HG02884 (cell line): ENCODE measurements at regions not wholly inside any gene's neighbourhood (a gene's known extent, or its start where the extent isn't known, plus 50 kb on each side); places are given as distances from the start of the nearest gene placed in this dataset.

ENCODE experiments used
- ATAC-seq: cut with Tn5 transposase; IDR thresholded peaks from one replicate; pipeline ENCODE4 v1.9.1; 2021; ENCODE audit warnings: mild to moderate bottlenecking, moderate library complexity; ENCODE audit not compliant: unreplicated experiment

GRCh38 chr9:550333-550732 is 291.2 kb upstream of the DMRT1 start:
- ATAC-seq, result no peak

GRCh38 chr9:551986-552929 is 289.2 kb upstream of the DMRT1 start:
- no peak for ATAC-seq

- no peak for ATAC-seq
Observed at GRCh38 chr9:555493-555892, 286.0 kb upstream of the DMRT1 start.

GRCh38 chr9:556199-556598 is 285.3 kb upstream of the DMRT1 start:
- no peak for ATAC-seq

GRCh38 chr9:556675-557074 is 284.8 kb upstream of the DMRT1 start:
- no peak for ATAC-seq

- ATAC-seq, result no peak
Observed at GRCh38 chr9:557601-558201, 283.8 kb upstream of the DMRT1 start.

GRCh38 chr9:561427-561826 is 280.1 kb upstream of the DMRT1 start:
- no peak for ATAC-seq

GRCh38 chr9:563200-563599 is 278.3 kb upstream of the DMRT1 start:
- no peak for ATAC-seq

GRCh38 chr9:565528-565927 is 276.0 kb upstream of the DMRT1 start:
- no peak for ATAC-seq

- ATAC-seq, result peak; percentile 95
Observed at GRCh38 chr9:567128-567746, 274.3 kb upstream of the DMRT1 start.

- no peak for ATAC-seq
Observed at GRCh38 chr9:567747-568305, 273.7 kb upstream of the DMRT1 start.

- ATAC-seq, result no peak
Observed at GRCh38 chr9:569296-569695, 272.2 kb upstream of the DMRT1 start.

- no peak for ATAC-seq
Observed at GRCh38 chr9:570187-570586, 271.3 kb upstream of the DMRT1 start.

- no peak for ATAC-seq
Observed at GRCh38 chr9:571066-571465, 270.4 kb upstream of the DMRT1 start.

GRCh38 chr9:571741-572140 is 269.8 kb upstream of the DMRT1 start:
- no peak for ATAC-seq

GRCh38 chr9:573691-574410 is 267.6 kb upstream of the DMRT1 start:
- ATAC-seq, result no peak

GRCh38 chr9:575139-575538 is 266.4 kb upstream of the DMRT1 start:
- ATAC-seq, result no peak

GRCh38 chr9:580652-581342 is 260.7 kb upstream of the DMRT1 start:
- no peak for ATAC-seq

GRCh38 chr9:581673-582497 is 259.6 kb upstream of the DMRT1 start:
- ATAC-seq, result no peak

GRCh38 chr9:582775-583174 is 258.7 kb upstream of the DMRT1 start:
- no peak for ATAC-seq
